ENCODE measurements at regions not wholly inside any gene's neighbourhood (a gene's known extent, or its start where the extent isn't known, plus 50 kb on each side); places are given as distances from the start of the nearest gene placed in this dataset.
"Not testable (repeated sequence)": the region's sequence is repeated elsewhere in the genome, so short reads cannot be mapped to it uniquely, and the experiment has no call there.

GRCh38 chr1:182304218-182304617, 87.4 kb downstream of the GLUL start:
- Mint-ChIP-seq H3K4me1 (peaks cover 33% of the 10 kb centered on the region), H3K9me3 (ENCODE audit: low read depth) (no peaks in the 10 kb centered on the region), H3K27me3 (no peaks in the 10 kb centered on the region), H3K4me3 (no peak overlapping the region), H3K36me3 (no peaks in the 10 kb centered on the region), H3K27ac (no peak overlapping the region)
- DNase-seq = no peak
- ATAC-seq = no peak
- CTCF ChIA-PET = interaction anchor here (1.8 kb wide), 1 partner anchor 217 kb away, joined by 4 read pairs; no protein-coding TSS in a partner anchor

DNA sequence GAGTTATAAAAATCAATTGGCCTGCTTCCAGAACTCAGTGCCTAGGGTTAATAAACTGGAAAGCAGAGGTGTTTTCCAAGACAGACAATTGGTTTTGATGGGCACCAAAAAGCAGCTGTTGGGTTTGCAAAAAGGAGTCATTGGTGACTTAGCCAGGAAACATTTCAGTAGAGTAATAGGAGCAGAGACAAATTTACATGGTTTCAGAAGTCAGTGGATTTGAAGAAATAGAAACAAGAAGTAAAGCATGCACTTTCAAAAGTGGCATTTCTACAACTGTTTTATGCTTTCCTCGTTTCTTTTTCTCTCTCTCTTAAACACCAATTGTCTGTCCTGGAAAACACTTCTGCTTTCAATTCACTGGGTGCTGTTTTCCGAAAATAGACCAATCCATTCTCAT, 87.8 kb downstream of the GLUL start:
- Mint-ChIP-seq H3K27me3 (no peaks in the 10 kb centered on the region), H3K4me1 (peaks cover 33% of the 10 kb centered on the region), H3K36me3 (no peaks in the 10 kb centered on the region), H3K27ac (no peak overlapping the region), H3K9me3 (ENCODE audit: low read depth) (no peaks in the 10 kb centered on the region), H3K4me3 (no peak overlapping the region)
- ATAC-seq = no peak
- DNase-seq = no peak
- CTCF ChIA-PET = no interaction called here

DNA sequence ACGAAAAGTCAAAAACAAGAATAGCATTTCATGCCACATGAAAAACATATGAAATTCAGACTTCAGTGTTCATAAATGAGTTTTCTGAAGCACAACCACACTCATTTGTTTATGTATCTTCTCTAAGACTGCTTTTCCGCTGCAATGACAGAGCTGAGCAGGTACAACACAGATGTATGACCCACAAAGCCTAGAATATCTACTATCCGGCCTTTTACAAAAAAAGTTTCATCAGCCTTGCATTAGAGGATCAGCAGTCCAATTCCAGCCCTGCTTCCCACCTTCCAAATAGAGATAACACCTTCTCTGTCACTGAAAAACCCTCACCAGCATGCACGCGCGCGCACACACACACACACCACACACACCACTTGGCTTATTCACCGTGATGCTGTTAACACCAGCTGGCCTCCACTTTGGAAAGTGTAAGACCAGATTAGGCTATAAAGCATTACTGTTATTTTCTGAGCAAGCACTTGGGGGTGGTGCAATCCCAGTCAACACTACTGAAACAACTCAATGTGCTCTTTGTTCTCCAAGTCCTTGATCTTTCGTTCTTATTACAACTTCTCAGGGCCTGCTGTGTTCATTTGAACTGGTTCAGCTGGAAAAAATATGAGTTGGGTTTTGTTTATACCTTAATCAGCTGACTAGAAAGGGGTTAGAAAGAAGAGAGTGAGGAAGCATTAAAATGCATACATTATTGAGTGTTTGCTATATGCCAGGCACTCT, 90.0 kb downstream of the GLUL start:
- Mint-ChIP-seq H3K9me3 (ENCODE audit: low read depth) (no peaks in the 10 kb centered on the region), H3K36me3 (no peaks in the 10 kb centered on the region), H3K4me3 (no peak overlapping the region), H3K27me3 (no peaks in the 10 kb centered on the region), H3K4me1 (peaks cover 33% of the 10 kb centered on the region), H3K27ac (peak overlapping the region; percentile 71)
- ATAC-seq = peak; percentile 45
- CTCF ChIA-PET = interaction anchor here (0.7 to 1.5 kb wide), 3 partner anchors 45 to 158 kb away, joined by 3 to 4 read pairs (median 3); no protein-coding TSS in a partner anchor
- DNase-seq = peak; percentile 41

DNA sequence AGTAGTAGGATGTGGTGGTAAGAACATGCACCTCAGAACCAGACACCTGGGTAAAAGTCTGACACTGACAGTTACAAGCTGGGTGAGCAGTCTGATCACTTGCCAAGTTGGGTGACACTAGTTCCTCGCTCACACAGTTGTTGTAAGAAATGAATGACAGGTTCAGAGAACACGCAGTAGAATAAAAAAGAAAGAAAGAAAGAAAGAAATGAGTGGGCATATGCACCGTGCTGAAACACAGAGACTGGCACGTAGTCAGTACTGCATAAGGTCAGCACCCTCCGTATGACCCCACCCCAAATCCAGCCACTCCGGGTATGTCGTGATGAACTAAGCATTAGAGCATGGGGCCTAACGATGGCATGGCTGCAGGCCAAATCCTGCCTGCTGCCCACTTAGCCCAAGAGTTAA, 90.6 kb downstream of the GLUL start:
- Mint-ChIP-seq H3K36me3 (no peaks in the 10 kb centered on the region), H3K4me3 (no peak overlapping the region), H3K9me3 (ENCODE audit: low read depth) (no peaks in the 10 kb centered on the region), H3K4me1 (peaks cover 33% of the 10 kb centered on the region), H3K27ac (peak overlapping the region; percentile 71), H3K27me3 (no peaks in the 10 kb centered on the region)
- peak; percentile 81 for ATAC-seq
- CTCF ChIA-PET = interaction anchor here (1.5 kb wide), 1 partner anchor 158 kb away, joined by 4 read pairs; no protein-coding TSS in a partner anchor
- peak; percentile 60 for DNase-seq

GRCh38 chr1:182299728-182300616, 91.6 kb downstream of the GLUL start:
- H3K9me3 Mint-ChIP-seq (ENCODE audit: low read depth) = no peaks in the 10 kb centered on the region
- H3K36me3 Mint-ChIP-seq = peaks cover 1% of the 10 kb centered on the region
- H3K27me3 Mint-ChIP-seq = no peaks in the 10 kb centered on the region
- ATAC-seq (peak; percentile 46), DNase-seq (peak; percentile 54)
- no peak overlapping the region for H3K4me3 Mint-ChIP-seq
- H3K27ac Mint-ChIP-seq = peak overlapping the region; percentile 77
- H3K4me1 Mint-ChIP-seq = peaks cover 33% of the 10 kb centered on the region
- CTCF ChIA-PET = interaction anchor here (1.2 to 1.5 kb wide), 3 partner anchors 37 to 157 kb away, joined by 3 to 4 read pairs (median 3); no protein-coding TSS in a partner anchor

DNA sequence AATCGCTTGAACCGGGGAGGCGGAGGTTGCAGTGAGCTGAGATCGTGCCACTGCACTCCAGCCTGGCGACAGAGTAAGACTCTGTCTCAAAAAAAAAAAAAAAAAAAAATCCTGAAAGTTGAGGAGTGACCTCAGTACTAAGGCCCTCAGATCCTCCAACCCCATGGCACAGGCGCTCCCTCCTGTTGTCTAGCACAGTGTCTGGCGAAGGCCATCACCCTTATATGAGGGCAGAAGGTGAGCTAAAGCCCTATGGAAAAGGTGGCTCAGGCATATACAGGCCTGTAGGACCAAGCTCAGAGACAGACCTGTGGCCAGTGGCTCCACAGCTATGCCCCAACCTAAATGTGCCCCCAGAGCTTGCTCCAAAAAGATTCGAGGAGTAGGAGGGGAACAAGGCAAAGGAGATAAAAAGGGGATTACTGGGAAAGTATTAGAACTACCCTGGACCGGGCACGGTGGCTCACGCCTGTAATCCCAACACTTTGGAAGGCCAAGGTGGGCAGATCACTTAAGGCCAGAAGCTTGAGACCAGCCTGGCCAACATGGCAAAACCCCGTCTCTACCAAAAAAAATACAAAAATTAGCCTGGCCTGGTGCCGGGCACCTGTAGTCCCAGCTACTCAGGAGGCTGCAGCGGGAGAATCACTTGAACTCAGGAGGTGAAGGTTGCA, 92.4 kb downstream of the GLUL start:
- H3K27me3 Mint-ChIP-seq; H3K36me3 Mint-ChIP-seq; H3K9me3 Mint-ChIP-seq (ENCODE audit: low read depth); DNase-seq; ATAC-seq; H3K4me3 Mint-ChIP-seq: not testable (repeated sequence)
- H3K27ac Mint-ChIP-seq = peak overlapping the region; percentile 77
- CTCF ChIA-PET = interaction anchor here (0.6 to 1.4 kb wide), 4 partner anchors 36 to 156 kb away, joined by 3 read pairs; no protein-coding TSS in a partner anchor
- H3K4me1 Mint-ChIP-seq = peaks cover 33% of the 10 kb centered on the region

DNA sequence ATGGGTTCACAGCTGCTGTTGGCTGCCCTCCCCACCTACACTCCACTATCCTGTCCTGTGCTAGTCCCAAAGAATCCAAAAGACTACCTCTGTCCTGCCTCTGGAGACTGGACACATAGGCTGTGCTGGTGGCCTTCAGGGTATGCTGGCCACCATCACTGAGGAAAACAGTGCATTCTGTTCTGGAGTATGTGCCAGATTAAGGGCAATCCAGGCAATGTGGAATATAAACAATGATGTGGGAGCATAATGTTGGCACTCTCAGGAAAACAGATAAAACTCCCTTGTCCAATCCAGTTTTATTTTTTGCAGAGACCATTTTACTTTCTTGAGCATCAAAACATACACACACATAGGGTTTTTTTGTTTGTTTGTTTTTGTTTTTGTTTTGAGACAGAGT, 94.3 kb downstream of the GLUL start:
- peaks cover 23% of the 10 kb centered on the region for H3K4me1 Mint-ChIP-seq
- H3K27me3 Mint-ChIP-seq = no peaks in the 10 kb centered on the region
- H3K27ac Mint-ChIP-seq = no peak overlapping the region
- ATAC-seq = no peak
- CTCF ChIA-PET = no interaction called here
- DNase-seq = no peak
- peaks cover 1% of the 10 kb centered on the region for H3K36me3 Mint-ChIP-seq
- no peak overlapping the region for H3K4me3 Mint-ChIP-seq
- H3K9me3 Mint-ChIP-seq (ENCODE audit: low read depth) = no peaks in the 10 kb centered on the region

DNA sequence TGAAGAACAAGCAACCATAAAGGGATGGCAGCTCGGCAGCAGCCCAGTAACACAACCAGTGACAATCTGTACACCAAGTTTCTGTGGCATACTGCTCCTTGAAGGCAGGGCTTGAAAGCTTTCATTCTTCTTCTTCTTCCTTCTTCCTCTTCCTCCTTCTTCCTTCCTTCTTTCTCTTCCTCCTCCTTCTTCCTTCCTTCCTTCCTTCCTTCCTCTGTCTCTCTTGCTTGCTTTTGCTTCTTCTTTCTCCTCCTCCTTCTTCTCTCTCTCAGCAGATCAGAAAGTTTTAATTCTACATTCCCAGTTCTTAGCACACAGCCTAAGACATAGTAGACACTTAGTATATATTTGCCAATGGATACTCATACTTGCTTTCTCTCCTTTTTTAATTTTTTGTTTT, 95.9 kb downstream of the GLUL start:
- peaks cover 1% of the 10 kb centered on the region for H3K36me3 Mint-ChIP-seq
- peaks cover 14% of the 10 kb centered on the region for H3K4me1 Mint-ChIP-seq
- no peak overlapping the region for H3K27ac Mint-ChIP-seq
- H3K9me3 Mint-ChIP-seq (ENCODE audit: low read depth) = no peaks in the 10 kb centered on the region
- H3K27me3 Mint-ChIP-seq = no peaks in the 10 kb centered on the region
- H3K4me3 Mint-ChIP-seq = no peak overlapping the region
- CTCF ChIA-PET = interaction anchor here (1.1 kb wide), 1 partner anchor 152 kb away, joined by 5 read pairs; no protein-coding TSS in a partner anchor
- ATAC-seq (no peak), DNase-seq (no peak)

GRCh38 chr1:182293119-182293589, 98.4 kb downstream of the GLUL start:
- peaks cover 5% of the 10 kb centered on the region for H3K4me1 Mint-ChIP-seq
- H3K27me3 Mint-ChIP-seq = no peaks in the 10 kb centered on the region
- peaks cover 1% of the 10 kb centered on the region for H3K36me3 Mint-ChIP-seq
- no peak for DNase-seq
- CTCF ChIA-PET = interaction anchor here (0.5 kb wide), 1 partner anchor 1684 kb away, joined by 3 read pairs; no protein-coding TSS in a partner anchor
- H3K27ac Mint-ChIP-seq = no peak overlapping the region
- no peak overlapping the region for H3K4me3 Mint-ChIP-seq
- ATAC-seq = no peak
- no peaks in the 10 kb centered on the region for H3K9me3 Mint-ChIP-seq (ENCODE audit: low read depth)

DNA sequence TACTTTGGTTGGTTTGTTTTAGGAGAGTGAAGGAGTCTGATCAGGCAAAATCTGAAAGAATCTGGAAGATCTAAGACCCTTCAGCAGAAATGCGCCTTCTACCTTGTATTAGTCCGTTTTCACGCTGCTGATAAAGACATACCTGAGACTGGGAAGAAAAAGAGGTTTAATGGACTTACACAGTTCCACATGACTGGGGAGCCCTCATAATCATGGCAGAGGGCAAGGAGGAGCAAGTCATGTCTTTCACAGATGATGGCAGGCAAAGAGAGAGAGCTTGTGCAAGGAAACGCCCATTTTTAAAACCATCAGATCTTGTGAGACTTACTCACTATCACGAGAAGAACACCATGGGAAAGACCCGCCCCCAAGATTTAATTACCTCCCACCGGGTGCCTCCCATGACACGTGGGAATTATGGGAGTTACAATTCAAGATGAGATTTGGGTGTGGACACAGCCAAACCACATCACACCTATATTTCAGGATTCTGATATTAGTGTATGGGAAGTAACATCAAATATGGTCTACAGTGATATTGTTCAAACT, 99.3 kb downstream of the GLUL start:
- Mint-ChIP-seq H3K27me3 (no peaks in the 10 kb centered on the region), H3K4me1 (peaks cover 5% of the 10 kb centered on the region), H3K9me3 (ENCODE audit: low read depth) (no peaks in the 10 kb centered on the region), H3K4me3 (no peak overlapping the region), H3K27ac (no peak overlapping the region), H3K36me3 (peaks cover 1% of the 10 kb centered on the region)
- CTCF ChIA-PET = no interaction called here
- DNase-seq (no peak), ATAC-seq (no peak)

- CTCF ChIA-PET = no interaction called here
- DNase-seq = no peak
Measured at GRCh38 chr1:182291584-182292192, 99.9 kb downstream of the GLUL start.

DNA sequence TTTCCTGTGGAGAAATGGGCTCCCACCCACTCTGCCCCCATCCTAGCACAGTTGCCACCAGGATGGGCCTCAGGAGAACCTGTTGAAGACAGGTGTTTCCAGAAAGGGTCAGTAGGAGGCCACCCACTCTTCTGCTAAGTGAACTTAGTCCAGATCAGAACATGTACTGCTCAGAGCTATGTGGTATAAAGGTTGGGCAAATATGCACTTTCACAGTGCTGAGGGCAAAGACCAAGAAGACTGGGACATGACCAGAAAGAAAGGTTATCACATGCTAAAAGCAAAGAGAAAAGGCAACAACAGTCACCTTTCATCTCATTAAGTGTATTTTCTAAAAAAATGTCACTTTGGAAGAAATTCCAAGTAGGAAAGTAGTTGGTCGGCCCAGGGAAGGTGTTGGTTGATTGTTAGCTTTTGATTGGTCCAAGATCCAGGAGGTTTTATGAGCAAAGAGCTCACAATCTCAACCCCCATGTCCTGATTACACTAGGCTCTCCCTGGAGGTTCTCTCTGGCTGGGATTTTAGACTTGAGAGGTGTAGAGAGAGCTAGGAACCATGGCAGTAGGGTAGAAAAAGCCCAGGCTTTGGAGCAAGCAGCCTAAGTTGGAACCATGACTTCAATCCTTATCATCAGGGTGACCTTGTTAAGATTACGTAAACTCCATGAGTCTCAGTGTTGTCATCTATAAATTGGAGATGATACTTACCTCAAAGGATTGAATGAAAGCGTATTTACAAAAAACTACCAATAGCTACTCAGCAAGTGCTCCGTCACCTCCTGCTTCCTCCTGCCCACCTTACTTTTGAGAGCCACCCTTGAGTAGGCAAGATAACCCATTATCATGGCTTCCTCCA, 102.6 kb downstream of the GLUL start:
- Mint-ChIP-seq H3K36me3 (no peaks in the 10 kb centered on the region), H3K27me3 (no peaks in the 10 kb centered on the region), H3K9me3 (ENCODE audit: low read depth) (no peaks in the 10 kb centered on the region), H3K4me1 (peaks cover 7% of the 10 kb centered on the region), H3K27ac (no peak overlapping the region), H3K4me3 (no peak overlapping the region)
- DNase-seq (no peak), ATAC-seq (no peak)
- CTCF ChIA-PET = interaction anchor here (0.6 to 0.8 kb wide), 2 partner anchors 16 to 1356 kb away, joined by 3 to 4 read pairs; no protein-coding TSS in a partner anchor

More at GRCh38 chr1:182291584-182292192, 99.9 kb downstream of the GLUL start:
- ATAC-seq = no peak
- peaks cover 5% of the 10 kb centered on the region for H3K4me1 Mint-ChIP-seq
- peaks cover 1% of the 10 kb centered on the region for H3K36me3 Mint-ChIP-seq
- no peak overlapping the region for H3K27ac Mint-ChIP-seq
- no peaks in the 10 kb centered on the region for H3K27me3 Mint-ChIP-seq
- no peak overlapping the region for H3K4me3 Mint-ChIP-seq
- H3K9me3 Mint-ChIP-seq (ENCODE audit: low read depth) = no peaks in the 10 kb centered on the region
